ENCODE measurements at regions not wholly inside any gene's neighbourhood (a gene's known extent, or its start where the extent isn't known, plus 50 kb on each side); places are given as distances from the start of the nearest gene placed in this dataset.
A peak's percentile ranks its signal among the peaks of the same experiment; 100 is the strongest.

GRCh38 chr13:112194579-112194978, 127.6 kb downstream of the SOX1 start:
- no peak overlapping the region for H3K4me2 ChIP-seq
- H3K79me2 ChIP-seq (replicated peaks; ENCODE audit: insufficient read depth), result no peaks in the 10 kb centered on the region
- H3K36me3 ChIP-seq (ENCODE audit: insufficient read depth), result no peaks in the 10 kb centered on the region
- no peak overlapping the region for H3K4me3 Mint-ChIP-seq
- H3K27ac ChIP-seq (ENCODE audit: low read depth), result no peak overlapping the region
- DNase-seq (ENCODE audit: low spot score) (no peak), ATAC-seq (no peak)
- peaks cover 7% of the 10 kb centered on the region for H3K27me3 Mint-ChIP-seq (ENCODE audit: insufficient read depth, low read depth, poor library complexity)
- no peaks in the 10 kb centered on the region for H3K4me1 Mint-ChIP-seq
- H3K9me3 Mint-ChIP-seq, result peaks cover 5% of the 10 kb centered on the region; the same call in 2 of the 3 replicates
- no peaks in the 10 kb centered on the region for H3F3A ChIP-seq (replicated peaks; ENCODE audit: low read depth)
- no peak overlapping the region for H3K4me3 ChIP-seq
- 0 out of 2 replicates have a peak overlapping the region, but pooled peaks have one; percentile 10 for H2AFZ ChIP-seq
- H4K20me1 ChIP-seq (replicated peaks; ENCODE audit: insufficient read depth), result no peaks in the 10 kb centered on the region
- TF ChIP-seq NANOG (IDR thresholded peaks at IDR 0.05; ENCODE audit: borderline replicate concordance) (no peak), ETS1 (IDR thresholded peaks at IDR 0.05) (no peak), REST (IDR thresholded peaks at IDR 0.05; ENCODE audit: unreplicated experiment) (no peak), JUNB (IDR thresholded peaks at IDR 0.05; ENCODE audit: unreplicated experiment) (no peak), ZNF114 (CRISPR knock-in tag; IDR thresholded peaks at IDR 0.05) (no peak), CREB1 (CRISPR knock-in tag; IDR thresholded peaks at IDR 0.05; ENCODE audit: low read depth) (no peak), STAT1 (IDR thresholded peaks at IDR 0.05; ENCODE audit: unreplicated experiment) (no peak), POLR2AphosphoS5 (IDR thresholded peaks at IDR 0.05; ENCODE audit: low read depth) (no peak), ZNF462 (CRISPR knock-in tag; IDR thresholded peaks at IDR 0.05) (no peak), ZNF331 (CRISPR knock-in tag; IDR thresholded peaks at IDR 0.05; ENCODE audit: low read depth) (no peak), EZH2 (IDR thresholded peaks at IDR 0.05; ENCODE audit: low read depth, unreplicated experiment) (no peak), CTCF (conservative IDR thresholded peaks at IDR 0.05; ENCODE audit: low read depth in 2 of 2) (no peak), EZH2phosphoT487 (IDR thresholded peaks at IDR 0.05; ENCODE audit: unreplicated experiment) (no peak)
- H3K36me3 Mint-ChIP-seq (ENCODE audit: low read depth), result peaks cover 5% of the 10 kb centered on the region
- H3K27me3 ChIP-seq (ENCODE audit: insufficient read depth), result no peaks in the 10 kb centered on the region
- no peaks in the 10 kb centered on the region for H3K9me2 ChIP-seq (ENCODE audit: insufficient read depth)
- H3K4me1 ChIP-seq (ENCODE audit: insufficient read depth), result no peaks in the 10 kb centered on the region
- no peak overlapping the region for H3K27ac Mint-ChIP-seq

Data from GM23338 (cell line).